ENCODE measurements at regions not wholly inside any gene's neighbourhood (a gene's known extent, or its start where the extent isn't known, plus 50 kb on each side); places are given as distances from the start of the nearest gene placed in this dataset.

DNA sequence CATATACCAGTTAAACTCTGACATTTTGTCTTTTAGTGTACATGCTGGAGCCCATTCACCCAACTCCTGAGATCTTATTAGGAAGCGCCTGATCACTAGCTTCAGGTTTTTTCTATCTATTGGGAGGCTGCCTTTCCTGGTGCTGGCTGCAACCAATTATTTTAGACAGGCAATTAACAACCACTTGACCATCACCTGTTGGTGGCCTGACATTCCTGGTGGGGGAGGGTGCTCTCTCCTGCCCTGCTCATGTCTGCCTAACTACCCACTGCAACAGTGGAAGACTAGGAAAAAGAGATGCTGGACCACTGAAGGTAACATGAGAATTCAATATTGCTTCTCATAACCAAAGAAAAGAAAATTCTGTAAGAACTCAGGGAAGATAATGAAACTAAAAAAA is 190.3 kb upstream of the GRM3 start:
- Histone ChIP-seq H3F3A (ENCODE audit: insufficient read depth) (no peaks in the 10 kb centered on the region), H3K9me2 (replicated peaks; ENCODE audit: insufficient read depth, low read length) (no peaks in the 10 kb centered on the region), H2AFZ (ENCODE audit: low read depth, low read length, severe bottlenecking) (no peak overlapping the region), H3K79me2 (ENCODE audit: insufficient read depth, low read length) (no peaks in the 10 kb centered on the region), H3K27me3 (ENCODE audit: low read length) (no peaks in the 10 kb centered on the region), H3K36me3 (ENCODE audit: low read length) (no peaks in the 10 kb centered on the region), H3K27ac (ENCODE audit: low read depth, low read length) (no peak overlapping the region), H4K20me1 (ENCODE audit: low read depth, low read length) (no peaks in the 10 kb centered on the region), H3K9me3 (ENCODE audit: insufficient read depth, low read length) (no peaks in the 10 kb centered on the region), H3K4me2 (ENCODE audit: low read depth, low read length, poor library complexity, severe bottlenecking) (no peak overlapping the region), H3K9ac (ENCODE audit: low read length) (no peak overlapping the region), H3K4me3 (ENCODE audit: insufficient read depth, low read length, poor library complexity, severe bottlenecking) (no peak overlapping the region)
- TF ChIP-seq EZH2phosphoT487 (conservative IDR thresholded peaks at IDR 0.05; ENCODE audit: low read length) = no peak
- no peak for TF ChIP-seq CTCF (IDR thresholded peaks at IDR 0.05; ENCODE audit: insufficient read depth, low read length, poor library complexity, severe bottlenecking)

DNA sequence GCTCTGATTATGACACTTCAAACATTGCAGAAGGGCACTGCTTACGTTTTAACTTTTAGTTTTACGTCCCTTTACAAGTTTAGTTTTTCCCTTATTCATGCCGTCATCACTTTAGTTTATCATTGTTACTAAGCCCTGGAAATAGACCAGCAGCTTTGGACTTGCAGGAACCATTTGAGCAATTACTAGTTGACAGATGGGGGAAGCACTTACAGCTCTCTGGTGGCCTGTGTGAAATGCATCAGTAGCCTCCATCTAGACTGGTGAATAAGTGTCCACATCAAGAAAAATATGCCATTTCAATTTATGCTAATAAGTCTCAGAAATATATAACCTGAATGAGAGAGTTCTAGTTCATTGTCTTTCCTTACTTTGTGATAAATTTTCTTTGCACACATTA is 194.9 kb upstream of the GRM3 start:
- TF ChIP-seq EZH2phosphoT487 (conservative IDR thresholded peaks at IDR 0.05; ENCODE audit: low read length) = no peak
- TF ChIP-seq CTCF (IDR thresholded peaks at IDR 0.05; ENCODE audit: insufficient read depth, low read length, poor library complexity, severe bottlenecking) = no peak
- H3K9me2 ChIP-seq (replicated peaks; ENCODE audit: insufficient read depth, low read length) = no peaks in the 10 kb centered on the region
- no peaks in the 10 kb centered on the region for H3K79me2 ChIP-seq (ENCODE audit: insufficient read depth, low read length)

DNA sequence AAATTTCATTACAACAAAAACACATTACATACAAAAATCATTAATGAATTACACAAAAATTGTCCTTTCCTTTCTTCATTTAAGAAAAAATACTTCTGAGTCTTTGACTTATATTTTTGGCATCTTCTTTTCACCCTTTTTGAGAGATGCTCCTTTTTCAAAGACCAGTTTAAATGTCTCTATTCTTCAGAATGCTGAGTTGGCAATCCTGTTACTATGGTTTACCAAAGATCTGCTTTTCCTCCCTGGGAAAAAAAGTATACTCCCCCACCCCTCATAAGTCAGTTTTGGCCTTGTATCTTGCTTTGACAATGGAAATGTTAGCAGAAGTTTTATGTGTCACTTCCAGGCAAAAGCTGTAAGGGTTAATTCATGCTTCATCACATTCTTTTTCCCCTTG is 198.4 kb upstream of the GRM3 start:
- Histone ChIP-seq H3K4me3 (ENCODE audit: insufficient read depth, low read length, poor library complexity, severe bottlenecking) (no peak overlapping the region), H3K36me3 (ENCODE audit: low read length) (no peaks in the 10 kb centered on the region), H3K27me3 (ENCODE audit: low read length) (no peaks in the 10 kb centered on the region), H3K27ac (ENCODE audit: low read depth, low read length) (no peak overlapping the region), H3K9me3 (ENCODE audit: insufficient read depth, low read length) (peaks cover 4% of the 10 kb centered on the region; the same call in 1 of the 2 replicates), H2AFZ (ENCODE audit: low read depth, low read length, severe bottlenecking) (no peak overlapping the region), H3K9ac (ENCODE audit: low read length) (no peak overlapping the region), H3K4me2 (ENCODE audit: low read depth, low read length, poor library complexity, severe bottlenecking) (no peak overlapping the region), H3F3A (ENCODE audit: insufficient read depth) (no peaks in the 10 kb centered on the region), H4K20me1 (ENCODE audit: low read depth, low read length) (no peaks in the 10 kb centered on the region), H3K9me2 (replicated peaks; ENCODE audit: insufficient read depth, low read length) (no peaks in the 10 kb centered on the region), H3K79me2 (ENCODE audit: insufficient read depth, low read length) (no peaks in the 10 kb centered on the region)
- TF ChIP-seq CTCF (IDR thresholded peaks at IDR 0.05; ENCODE audit: insufficient read depth, low read length, poor library complexity, severe bottlenecking) (no peak), EZH2phosphoT487 (conservative IDR thresholded peaks at IDR 0.05; ENCODE audit: low read length) (no peak)

More for the DNA sequence above, 194.9 kb upstream of the GRM3 start:
- H3F3A ChIP-seq (ENCODE audit: insufficient read depth) = no peaks in the 10 kb centered on the region
- peaks cover 4% of the 10 kb centered on the region; the same call in 1 of the 2 replicates for H3K9me3 ChIP-seq (ENCODE audit: insufficient read depth, low read length)
- H3K4me2 ChIP-seq (ENCODE audit: low read depth, low read length, poor library complexity, severe bottlenecking) = no peak overlapping the region
- no peaks in the 10 kb centered on the region for H4K20me1 ChIP-seq (ENCODE audit: low read depth, low read length)
- H3K36me3 ChIP-seq (ENCODE audit: low read length) = no peaks in the 10 kb centered on the region
- H3K4me3 ChIP-seq (ENCODE audit: insufficient read depth, low read length, poor library complexity, severe bottlenecking) = no peak overlapping the region
- H3K9ac ChIP-seq (ENCODE audit: low read length) = no peak overlapping the region
- H3K27ac ChIP-seq (ENCODE audit: low read depth, low read length) = no peak overlapping the region
- H3K27me3 ChIP-seq (ENCODE audit: low read length) = no peaks in the 10 kb centered on the region
- no peak overlapping the region for H2AFZ ChIP-seq (ENCODE audit: low read depth, low read length, severe bottlenecking)

All from SU-DHL-6 (cell line).